Stimulated activated CD4-positive, alpha-beta T cell treated with anti-CD3 and anti-CD28 coated beads, Interleukin-12 subunit alpha, Interleukin-12 subunit beta, amount 100 ng/mL, for 4 hours (primary cell): ENCODE measurements at regions not wholly inside any gene's neighbourhood (a gene's known extent, or its start where the extent isn't known, plus 50 kb on each side); places are given as distances from the start of the nearest gene placed in this dataset.

Experiments
- DNase-seq: peaks from one replicate; pipeline ENCODE4 v3.0.0-alpha.2; 2020

- no peak for DNase-seq
Measured at GRCh38 chr4:29423836-29424721, 1296.1 kb upstream of the PCDH7 start.

GRCh38 chr4:29453303-29453820 lies 1266.8 kb upstream of the PCDH7 start:
- DNase-seq = no peak

- no peak for DNase-seq
Measured at GRCh38 chr4:29459926-29460325, 1260.2 kb upstream of the PCDH7 start.

- DNase-seq = no peak
Measured at GRCh38 chr4:29467044-29467717, 1253.0 kb upstream of the PCDH7 start.
